ENCODE measurements at regions not wholly inside any gene's neighbourhood (a gene's known extent, or its start where the extent isn't known, plus 50 kb on each side); places are given as distances from the start of the nearest gene placed in this dataset.

- Histone ChIP-seq H3K18ac (ENCODE audit: low read length) (no peak overlapping the region), H3K4me3 (ENCODE audit: low read length) (no peak overlapping the region), H3K4ac (ENCODE audit: low read depth, low read length) (no peak overlapping the region), H4K5ac (ENCODE audit: low read length) (no peak overlapping the region), H3K23ac (ENCODE audit: low read length) (no peak overlapping the region), H3K4me2 (ENCODE audit: low read length) (no peak overlapping the region), H3K79me1 (ENCODE audit: low read length) (peaks cover 20% of the 10 kb centered on the region), H2AK5ac (ENCODE audit: low read length) (no peak overlapping the region), H3K4me1 (ENCODE audit: control insufficient read depth, low read depth, low read length) (no peaks in the 10 kb centered on the region), H2BK5ac (ENCODE audit: low read length) (no peak overlapping the region), H3K9ac (ENCODE audit: low read length) (no peak overlapping the region), H4K8ac (ENCODE audit: low read depth, low read length) (no peak overlapping the region), H3K27ac (ENCODE audit: low read depth, low read length) (no peak overlapping the region), H2BK120ac (ENCODE audit: low read depth, low read length) (no peak overlapping the region), H3K27me3 (ENCODE audit: insufficient read depth, low read length, poor library complexity) (no peaks in the 10 kb centered on the region), H2BK15ac (replicated peaks; ENCODE audit: low read depth) (no peak overlapping the region), H3K79me2 (ENCODE audit: control insufficient read depth, insufficient read depth, low read length) (peaks cover 11% of the 10 kb centered on the region), H3K36me3 (ENCODE audit: control insufficient read depth, insufficient read depth, low read length) (no peaks in the 10 kb centered on the region), H3K56ac (ENCODE audit: low read length) (no peak overlapping the region)
- DNase-seq = no peak
- WGBS (ENCODE audit: extremely low coverage, insufficient coverage, low lambda C conversion rate) = no CpG with 5 or more reads among the region's 22 CpGs
Observed at GRCh38 chr16:85185303-85186100, 73.2 kb upstream of the CIBAR2 start.

GRCh38 chr16:85187002-85187401 lies 74.7 kb upstream of the CIBAR2 start:
- no peak overlapping the region for H2BK5ac ChIP-seq (ENCODE audit: low read length)
- no peak overlapping the region for H4K5ac ChIP-seq (ENCODE audit: low read length)
- peak; percentile 65 for DNase-seq
- no peak overlapping the region for H3K9ac ChIP-seq (ENCODE audit: low read length)
- no peak overlapping the region for H4K8ac ChIP-seq (ENCODE audit: low read depth, low read length)
- no peak overlapping the region for H3K4ac ChIP-seq (ENCODE audit: low read depth, low read length)
- no peak overlapping the region for H3K4me3 ChIP-seq (ENCODE audit: low read length)
- no peak overlapping the region for H3K56ac ChIP-seq (ENCODE audit: low read length)
- no peak overlapping the region for H3K4me2 ChIP-seq (ENCODE audit: low read length)
- H3K79me1 ChIP-seq (ENCODE audit: low read length) = peaks cover 17% of the 10 kb centered on the region
- H3K27ac ChIP-seq (ENCODE audit: low read depth, low read length) = no peak overlapping the region
- H2BK15ac ChIP-seq (replicated peaks; ENCODE audit: low read depth) = no peak overlapping the region
- H2BK120ac ChIP-seq (ENCODE audit: low read depth, low read length) = no peak overlapping the region
- H3K27me3 ChIP-seq (ENCODE audit: insufficient read depth, low read length, poor library complexity) = no peaks in the 10 kb centered on the region
- H2AK5ac ChIP-seq (ENCODE audit: low read length) = no peak overlapping the region
- no peak overlapping the region for H3K18ac ChIP-seq (ENCODE audit: low read length)
- H3K36me3 ChIP-seq (ENCODE audit: control insufficient read depth, insufficient read depth, low read length) = no peaks in the 10 kb centered on the region
- H3K79me2 ChIP-seq (ENCODE audit: control insufficient read depth, insufficient read depth, low read length) = peaks cover 6% of the 10 kb centered on the region
- no CpG with 5 or more reads among the region's 13 CpGs for WGBS (ENCODE audit: extremely low coverage, insufficient coverage, low lambda C conversion rate)
- H3K23ac ChIP-seq (ENCODE audit: low read length) = no peak overlapping the region
- H3K4me1 ChIP-seq (ENCODE audit: control insufficient read depth, low read depth, low read length) = no peaks in the 10 kb centered on the region

DNA sequence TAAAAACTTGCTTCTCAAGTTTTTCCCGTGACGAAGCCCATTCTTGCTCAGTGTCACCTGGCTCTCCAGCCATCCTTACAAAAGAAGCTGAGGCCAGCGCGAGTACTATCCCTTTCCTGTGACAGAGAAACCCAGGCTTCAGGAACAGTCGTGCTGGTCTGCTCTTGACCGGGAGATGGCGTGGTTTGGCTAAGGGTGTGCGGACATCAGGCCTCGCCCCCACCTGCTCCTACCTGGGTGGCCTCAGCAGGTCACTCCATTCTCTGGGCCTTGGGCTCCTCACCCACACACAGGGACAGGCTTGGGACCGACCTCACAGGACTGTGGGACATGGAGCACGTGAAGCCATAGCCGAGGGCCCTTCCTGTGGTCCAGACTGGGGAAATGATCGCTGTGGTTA lies 75.2 kb upstream of the CIBAR2 start:
- no peak overlapping the region for H2BK120ac ChIP-seq (ENCODE audit: low read depth, low read length)
- H3K18ac ChIP-seq (ENCODE audit: low read length) = no peak overlapping the region
- H3K36me3 ChIP-seq (ENCODE audit: control insufficient read depth, insufficient read depth, low read length) = no peaks in the 10 kb centered on the region
- H2BK15ac ChIP-seq (replicated peaks; ENCODE audit: low read depth) = no peak overlapping the region
- no peak overlapping the region for H3K4me3 ChIP-seq (ENCODE audit: low read length)
- H3K27me3 ChIP-seq (ENCODE audit: insufficient read depth, low read length, poor library complexity) = no peaks in the 10 kb centered on the region
- H3K79me2 ChIP-seq (ENCODE audit: control insufficient read depth, insufficient read depth, low read length) = peaks cover 6% of the 10 kb centered on the region
- H4K8ac ChIP-seq (ENCODE audit: low read depth, low read length) = no peak overlapping the region
- no peak overlapping the region for H2AK5ac ChIP-seq (ENCODE audit: low read length)
- peaks cover 19% of the 10 kb centered on the region for H3K79me1 ChIP-seq (ENCODE audit: low read length)
- H3K23ac ChIP-seq (ENCODE audit: low read length) = no peak overlapping the region
- no peak overlapping the region for H3K56ac ChIP-seq (ENCODE audit: low read length)
- no peak overlapping the region for H3K27ac ChIP-seq (ENCODE audit: low read depth, low read length)
- no peak overlapping the region for H4K5ac ChIP-seq (ENCODE audit: low read length)
- DNase-seq = peak; percentile 64
- H3K4me1 ChIP-seq (ENCODE audit: control insufficient read depth, low read depth, low read length) = no peaks in the 10 kb centered on the region
- no peak overlapping the region for H3K9ac ChIP-seq (ENCODE audit: low read length)
- WGBS (ENCODE audit: extremely low coverage, insufficient coverage, low lambda C conversion rate) = no CpG with 5 or more reads among the region's 13 CpGs
- no peak overlapping the region for H3K4ac ChIP-seq (ENCODE audit: low read depth, low read length)
- H2BK5ac ChIP-seq (ENCODE audit: low read length) = no peak overlapping the region
- H3K4me2 ChIP-seq (ENCODE audit: low read length) = no peak overlapping the region

DNA sequence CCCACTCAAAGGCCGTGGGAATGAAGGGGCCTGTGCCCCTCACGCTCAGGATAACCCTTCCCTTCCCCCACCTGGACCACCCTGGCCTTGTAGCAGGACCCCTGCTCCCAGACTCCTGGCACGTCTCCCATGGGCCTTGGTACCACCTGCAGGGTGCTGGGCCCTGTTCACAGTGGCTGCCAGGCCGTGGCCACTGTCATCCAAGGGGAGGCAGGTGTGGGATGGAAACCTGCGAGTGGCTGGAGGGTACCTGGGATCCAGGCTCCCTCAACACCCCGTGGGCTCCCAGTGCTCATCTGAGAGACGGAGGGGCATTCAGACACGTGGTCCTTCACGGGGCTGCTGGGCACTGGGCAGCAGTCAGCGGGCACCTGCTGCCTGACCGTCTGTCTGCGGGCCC lies 75.6 kb upstream of the CIBAR2 start:
- H3K36me3 ChIP-seq (ENCODE audit: control insufficient read depth, insufficient read depth, low read length) = no peaks in the 10 kb centered on the region

DNA sequence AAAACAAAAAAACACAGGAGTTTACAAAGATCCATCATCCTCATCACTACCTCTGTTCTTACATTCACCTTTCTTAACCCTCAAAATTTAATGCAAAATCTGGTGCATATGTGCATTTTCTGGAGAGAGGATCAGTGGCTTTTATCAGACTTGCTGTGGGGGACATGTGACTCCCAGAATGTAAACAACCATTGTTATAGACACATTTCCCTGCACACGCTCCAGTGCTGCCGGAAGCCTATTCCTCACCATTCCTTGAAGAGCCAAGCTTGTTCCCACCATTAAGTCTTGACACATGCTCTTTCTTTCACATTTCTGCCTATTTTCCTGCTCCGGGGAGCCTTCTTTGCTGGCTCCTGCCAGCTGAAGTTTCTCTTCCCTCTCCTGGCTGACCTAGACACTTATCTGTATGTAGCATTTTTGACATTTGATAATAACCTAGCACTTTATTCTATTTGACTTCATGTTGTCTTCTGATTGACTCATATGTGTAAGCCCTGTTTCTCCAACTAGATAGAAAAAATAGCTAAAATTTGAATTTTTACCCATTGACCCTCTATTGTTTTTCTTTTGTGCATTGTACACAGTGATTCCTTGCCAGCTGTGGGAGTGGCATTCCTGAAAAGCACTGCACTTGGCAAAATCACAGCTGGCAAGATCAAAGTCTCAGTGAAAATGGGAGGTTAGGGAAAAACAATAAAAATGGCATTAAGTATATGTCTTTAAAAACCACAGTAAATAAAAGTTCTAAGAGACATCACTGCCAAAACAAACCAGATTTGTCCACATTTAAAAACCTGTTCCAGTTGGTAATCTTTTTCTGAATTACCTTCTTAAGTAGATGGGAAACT lies 76.8 kb upstream of the CIBAR2 start:
- H3K27ac ChIP-seq (ENCODE audit: low read depth, low read length) = no peak overlapping the region
- H2BK120ac ChIP-seq (ENCODE audit: low read depth, low read length) = no peak overlapping the region
- H3K56ac ChIP-seq (ENCODE audit: low read length) = no peak overlapping the region
- WGBS (ENCODE audit: extremely low coverage, insufficient coverage, low lambda C conversion rate) = no CpG with 5 or more reads among the region's 3 CpGs
- H4K8ac ChIP-seq (ENCODE audit: low read depth, low read length) = no peak overlapping the region
- peaks cover 6% of the 10 kb centered on the region for H3K79me2 ChIP-seq (ENCODE audit: control insufficient read depth, insufficient read depth, low read length)
- H2AK5ac ChIP-seq (ENCODE audit: low read length) = no peak overlapping the region
- no peak overlapping the region for H3K18ac ChIP-seq (ENCODE audit: low read length)
- no peak overlapping the region for H3K4me3 ChIP-seq (ENCODE audit: low read length)
- no peak overlapping the region for H3K4ac ChIP-seq (ENCODE audit: low read depth, low read length)
- H3K23ac ChIP-seq (ENCODE audit: low read length) = no peak overlapping the region
- H2BK5ac ChIP-seq (ENCODE audit: low read length) = no peak overlapping the region
- H2BK15ac ChIP-seq (replicated peaks; ENCODE audit: low read depth) = no peak overlapping the region
- no peaks in the 10 kb centered on the region for H3K36me3 ChIP-seq (ENCODE audit: control insufficient read depth, insufficient read depth, low read length)
- no peaks in the 10 kb centered on the region for H3K27me3 ChIP-seq (ENCODE audit: insufficient read depth, low read length, poor library complexity)
- no peak overlapping the region for H3K9ac ChIP-seq (ENCODE audit: low read length)
- no peak for DNase-seq
- H4K5ac ChIP-seq (ENCODE audit: low read length) = no peak overlapping the region
- H3K4me2 ChIP-seq (ENCODE audit: low read length) = no peak overlapping the region
- peaks cover 19% of the 10 kb centered on the region for H3K79me1 ChIP-seq (ENCODE audit: low read length)
- no peaks in the 10 kb centered on the region for H3K4me1 ChIP-seq (ENCODE audit: control insufficient read depth, low read depth, low read length)

More for the DNA sequence above, 75.6 kb upstream of the CIBAR2 start:
- Histone ChIP-seq H3K4ac (ENCODE audit: low read depth, low read length) (no peak overlapping the region), H2BK5ac (ENCODE audit: low read length) (no peak overlapping the region), H3K79me2 (ENCODE audit: control insufficient read depth, insufficient read depth, low read length) (peaks cover 6% of the 10 kb centered on the region), H4K8ac (ENCODE audit: low read depth, low read length) (no peak overlapping the region), H3K56ac (ENCODE audit: low read length) (no peak overlapping the region), H3K4me3 (ENCODE audit: low read length) (no peak overlapping the region), H3K4me1 (ENCODE audit: control insufficient read depth, low read depth, low read length) (no peaks in the 10 kb centered on the region), H3K27ac (ENCODE audit: low read depth, low read length) (no peak overlapping the region), H2BK15ac (replicated peaks; ENCODE audit: low read depth) (no peak overlapping the region), H3K79me1 (ENCODE audit: low read length) (peaks cover 17% of the 10 kb centered on the region), H3K4me2 (ENCODE audit: low read length) (no peak overlapping the region), H3K27me3 (ENCODE audit: insufficient read depth, low read length, poor library complexity) (no peaks in the 10 kb centered on the region), H3K18ac (ENCODE audit: low read length) (no peak overlapping the region), H2AK5ac (ENCODE audit: low read length) (no peak overlapping the region), H3K23ac (ENCODE audit: low read length) (no peak overlapping the region), H3K9ac (ENCODE audit: low read length) (no peak overlapping the region), H2BK120ac (ENCODE audit: low read depth, low read length) (no peak overlapping the region), H4K5ac (ENCODE audit: low read length) (no peak overlapping the region)
- DNase-seq = no peak
- no CpG with 5 or more reads among the region's 12 CpGs for WGBS (ENCODE audit: extremely low coverage, insufficient coverage, low lambda C conversion rate)

All from mesendoderm (in vitro differentiated cells).